ENCODE measurements at regions not wholly inside any gene's neighbourhood (a gene's known extent, or its start where the extent isn't known, plus 50 kb on each side); places are given as distances from the start of the nearest gene placed in this dataset.
A peak's percentile ranks its signal among the peaks of the same experiment; 100 is the strongest.

GRCh38 chr21:15531986-15532385 is 197.8 kb upstream of the USP25 start:
- no peaks in the 10 kb centered on the region for H3K9me2 ChIP-seq (ENCODE audit: insufficient read depth)
- Mint-ChIP-seq H3K27me3 (ENCODE audit: insufficient read depth, low read depth, poor library complexity) (peaks cover 2% of the 10 kb centered on the region), H3K36me3 (ENCODE audit: low read depth) (no peaks in the 10 kb centered on the region), H3K4me3 (no peak overlapping the region), H3K4me1 (peaks cover 3% of the 10 kb centered on the region; the same call in 1 of the 3 replicates), H3K27ac (no peak overlapping the region), H3K9me3 (no peaks in the 10 kb centered on the region)
- TF ChIP-seq REST (IDR thresholded peaks at IDR 0.05; ENCODE audit: unreplicated experiment) = no peak
- TF ChIP-seq STAT1 (IDR thresholded peaks at IDR 0.05; ENCODE audit: unreplicated experiment) = no peak
- TF ChIP-seq ETS1 (IDR thresholded peaks at IDR 0.05) = no peak
- TF ChIP-seq ZNF331 (CRISPR knock-in tag; IDR thresholded peaks at IDR 0.05; ENCODE audit: low read depth) = no peak
- ATAC-seq (no peak), DNase-seq (ENCODE audit: low spot score) (peak; percentile 27)
- no peak overlapping the region for H2AFZ ChIP-seq
- no peaks in the 10 kb centered on the region for H3K36me3 ChIP-seq (ENCODE audit: insufficient read depth)
- no peaks in the 10 kb centered on the region for H3F3A ChIP-seq (replicated peaks; ENCODE audit: low read depth)
- H3K4me3 ChIP-seq = no peak overlapping the region
- no peaks in the 10 kb centered on the region for H3K27me3 ChIP-seq (ENCODE audit: insufficient read depth)
- H3K4me2 ChIP-seq = no peak overlapping the region
- H4K20me1 ChIP-seq (replicated peaks; ENCODE audit: insufficient read depth) = no peaks in the 10 kb centered on the region
- H3K4me1 ChIP-seq (ENCODE audit: insufficient read depth) = no peaks in the 10 kb centered on the region
- no peaks in the 10 kb centered on the region for H3K79me2 ChIP-seq (replicated peaks; ENCODE audit: insufficient read depth)
- H3K27ac ChIP-seq (ENCODE audit: low read depth) = no peak overlapping the region

- H3K27ac Mint-ChIP-seq = no peak overlapping the region
- peaks cover 5% of the 10 kb centered on the region; the same call in 1 of the 3 replicates for H3K4me1 Mint-ChIP-seq
- H3K27me3 Mint-ChIP-seq (ENCODE audit: insufficient read depth, low read depth, poor library complexity) = peaks cover 2% of the 10 kb centered on the region
- H3K9me3 Mint-ChIP-seq = no peaks in the 10 kb centered on the region
- Histone ChIP-seq H3K4me2 (no peak overlapping the region), H2AFZ (no peak overlapping the region), H4K20me1 (replicated peaks; ENCODE audit: insufficient read depth) (no peaks in the 10 kb centered on the region), H3K27me3 (ENCODE audit: insufficient read depth) (no peaks in the 10 kb centered on the region), H3K9me2 (ENCODE audit: insufficient read depth) (no peaks in the 10 kb centered on the region), H3K79me2 (replicated peaks; ENCODE audit: insufficient read depth) (no peaks in the 10 kb centered on the region), H3F3A (replicated peaks; ENCODE audit: low read depth) (no peaks in the 10 kb centered on the region), H3K36me3 (ENCODE audit: insufficient read depth) (no peaks in the 10 kb centered on the region), H3K27ac (ENCODE audit: low read depth) (no peak overlapping the region), H3K4me3 (no peak overlapping the region), H3K4me1 (ENCODE audit: insufficient read depth) (no peaks in the 10 kb centered on the region)
- TF ChIP-seq JUNB (IDR thresholded peaks at IDR 0.05; ENCODE audit: unreplicated experiment) = no peak
- no peak for TF ChIP-seq ZNF462 (CRISPR knock-in tag; IDR thresholded peaks at IDR 0.05)
- no peaks in the 10 kb centered on the region for H3K36me3 Mint-ChIP-seq (ENCODE audit: low read depth)
- ATAC-seq = no peak
- DNase-seq (ENCODE audit: low spot score) = no peak
- H3K4me3 Mint-ChIP-seq = no peak overlapping the region
Measured at GRCh38 chr21:15533618-15534017, 196.2 kb upstream of the USP25 start.

All from GM23338 (cell line).